ENCODE measurements at regions not wholly inside any gene's neighbourhood (a gene's known extent, or its start where the extent isn't known, plus 50 kb on each side); places are given as distances from the start of the nearest gene placed in this dataset.

DNA sequence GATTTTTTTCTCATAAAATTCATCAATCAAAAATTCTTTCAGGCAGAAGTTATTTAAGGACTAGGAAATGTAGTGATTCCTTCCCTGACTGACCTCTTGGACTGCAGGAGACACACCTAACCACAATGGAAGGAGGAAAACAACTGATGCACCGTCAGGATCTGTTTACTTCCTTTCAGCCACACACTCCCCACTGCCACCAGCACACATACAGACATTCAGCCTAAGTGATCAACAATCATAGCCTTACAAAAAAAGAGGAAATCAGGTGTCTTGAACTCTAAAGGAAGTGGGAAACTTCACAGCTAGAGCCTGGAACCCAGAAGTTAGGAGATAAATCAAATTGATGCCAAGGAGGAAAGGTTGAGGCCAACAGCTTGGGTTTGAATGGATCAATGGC, 213.5 kb upstream of the ACVR2A start:
- FAIRE-seq (no peak), DNase-seq (ENCODE audit: low read depth) (no peak)
- no peak overlapping the region for H3K27ac ChIP-seq (ENCODE audit: low read depth, low read length)
- no peak for TF ChIP-seq EZH2 (IDR thresholded peaks at IDR 0.05; ENCODE audit: insufficient read depth, low read length)
- TF ChIP-seq CTCF (IDR thresholded peaks at IDR 0.05; ENCODE audit: insufficient read depth, low read depth, low read length): no peak
- H3K79me2 ChIP-seq (ENCODE audit: insufficient read depth, low read length): no peaks in the 10 kb centered on the region
- Mint-ChIP-seq H3K27me3 (ENCODE audit: low read depth, unreplicated experiment) (no peaks in the 10 kb centered on the region), H3K4me3 (ENCODE audit: unreplicated experiment) (no peak overlapping the region), H3K27ac (ENCODE audit: unreplicated experiment) (no peak overlapping the region), H3K36me3 (ENCODE audit: low read depth, unreplicated experiment) (no peaks in the 10 kb centered on the region), H3K4me1 (ENCODE audit: low read depth, unreplicated experiment) (peaks cover 21% of the 10 kb centered on the region), H3K9me3 (ENCODE audit: unreplicated experiment) (no peaks in the 10 kb centered on the region)
- H3K36me3 ChIP-seq (ENCODE audit: insufficient read depth, low read length): no peaks in the 10 kb centered on the region
- H3K4me3 ChIP-seq (ENCODE audit: insufficient read depth, low read depth, low read length): no peak overlapping the region
- no peaks in the 10 kb centered on the region for H3K9me3 ChIP-seq (ENCODE audit: insufficient read depth, low read depth, low read length)
- peaks cover 9% of the 10 kb centered on the region for H3K4me1 ChIP-seq (ENCODE audit: insufficient read depth, low read length)
- H3K9ac ChIP-seq (ENCODE audit: low read length): no peak overlapping the region
- no peak overlapping the region for H2AFZ ChIP-seq (ENCODE audit: low read depth, low read length)
- H3K27me3 ChIP-seq (ENCODE audit: insufficient read depth, low read length): no peaks in the 10 kb centered on the region
- no peak overlapping the region for H3K4me2 ChIP-seq (ENCODE audit: low read length)
- no peaks in the 10 kb centered on the region for H4K20me1 ChIP-seq (ENCODE audit: insufficient read depth, low read length)

GRCh38 chr2:147630585-147630984, 214.2 kb upstream of the ACVR2A start:
- no peaks in the 10 kb centered on the region for H3K9me3 ChIP-seq (ENCODE audit: insufficient read depth, low read depth, low read length)
- H3K27ac Mint-ChIP-seq (ENCODE audit: unreplicated experiment): no peak overlapping the region
- FAIRE-seq (no peak), DNase-seq (ENCODE audit: low read depth) (peak; percentile 27)
- peaks cover 15% of the 10 kb centered on the region for H3K4me1 Mint-ChIP-seq (ENCODE audit: low read depth, unreplicated experiment)
- no peak overlapping the region for H3K4me2 ChIP-seq (ENCODE audit: low read length)
- peaks cover 2% of the 10 kb centered on the region for H3K4me1 ChIP-seq (ENCODE audit: insufficient read depth, low read length)
- no peaks in the 10 kb centered on the region for H3K27me3 Mint-ChIP-seq (ENCODE audit: low read depth, unreplicated experiment)
- H3K36me3 ChIP-seq (ENCODE audit: insufficient read depth, low read length): no peaks in the 10 kb centered on the region
- H3K4me3 Mint-ChIP-seq (ENCODE audit: unreplicated experiment): no peak overlapping the region
- no peaks in the 10 kb centered on the region for H3K79me2 ChIP-seq (ENCODE audit: insufficient read depth, low read length)
- no peaks in the 10 kb centered on the region for H4K20me1 ChIP-seq (ENCODE audit: insufficient read depth, low read length)
- H3K4me3 ChIP-seq (ENCODE audit: insufficient read depth, low read depth, low read length): no peak overlapping the region
- H3K36me3 Mint-ChIP-seq (ENCODE audit: low read depth, unreplicated experiment): no peaks in the 10 kb centered on the region
- no peaks in the 10 kb centered on the region for H3K27me3 ChIP-seq (ENCODE audit: insufficient read depth, low read length)
- no peak overlapping the region for H3K27ac ChIP-seq (ENCODE audit: low read depth, low read length)
- no peaks in the 10 kb centered on the region for H3K9me3 Mint-ChIP-seq (ENCODE audit: unreplicated experiment)
- TF ChIP-seq EZH2 (IDR thresholded peaks at IDR 0.05; ENCODE audit: insufficient read depth, low read length) (no peak), CTCF (IDR thresholded peaks at IDR 0.05; ENCODE audit: insufficient read depth, low read depth, low read length) (no peak)
- H2AFZ ChIP-seq (ENCODE audit: low read depth, low read length): no peak overlapping the region
- H3K9ac ChIP-seq (ENCODE audit: low read length): no peak overlapping the region

DNA sequence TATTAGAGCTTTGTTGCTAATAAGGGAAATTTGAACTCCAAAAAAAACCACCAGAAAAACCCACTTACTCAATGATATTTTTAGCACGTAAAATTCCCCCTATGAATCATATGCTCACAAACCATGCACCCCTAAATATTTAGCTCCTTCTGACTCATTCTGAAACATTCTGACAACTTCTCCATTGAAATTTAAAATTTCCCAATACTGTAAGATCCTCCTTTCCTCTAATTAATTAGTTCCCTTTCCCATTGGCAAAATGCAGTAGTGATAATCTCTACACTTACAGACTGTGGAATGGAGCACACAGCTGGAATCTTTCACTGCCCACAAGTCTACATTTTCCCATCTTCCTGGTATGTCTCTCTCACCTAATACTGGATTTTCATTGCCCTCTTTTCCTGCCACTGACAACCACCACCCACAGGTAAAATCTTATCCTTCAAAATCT, 215.8 kb upstream of the ACVR2A start:
- no peak overlapping the region for H3K27ac ChIP-seq (ENCODE audit: low read depth, low read length)
- Mint-ChIP-seq H3K4me3 (ENCODE audit: unreplicated experiment) (no peak overlapping the region), H3K9me3 (ENCODE audit: unreplicated experiment) (no peaks in the 10 kb centered on the region), H3K36me3 (ENCODE audit: low read depth, unreplicated experiment) (no peaks in the 10 kb centered on the region), H3K4me1 (ENCODE audit: low read depth, unreplicated experiment) (peaks cover 12% of the 10 kb centered on the region), H3K27ac (ENCODE audit: unreplicated experiment) (no peak overlapping the region), H3K27me3 (ENCODE audit: low read depth, unreplicated experiment) (no peaks in the 10 kb centered on the region)
- H3K9ac ChIP-seq (ENCODE audit: low read length): no peak overlapping the region
- no peak overlapping the region for H2AFZ ChIP-seq (ENCODE audit: low read depth, low read length)
- no peaks in the 10 kb centered on the region for H3K36me3 ChIP-seq (ENCODE audit: insufficient read depth, low read length)
- DNase-seq (ENCODE audit: low read depth): peak; percentile 41
- H3K4me3 ChIP-seq (ENCODE audit: insufficient read depth, low read depth, low read length): no peak overlapping the region
- H3K4me2 ChIP-seq (ENCODE audit: low read length): no peak overlapping the region
- no peaks in the 10 kb centered on the region for H3K79me2 ChIP-seq (ENCODE audit: insufficient read depth, low read length)
- no peaks in the 10 kb centered on the region for H3K9me3 ChIP-seq (ENCODE audit: insufficient read depth, low read depth, low read length)
- FAIRE-seq: no peak
- H3K4me1 ChIP-seq (ENCODE audit: insufficient read depth, low read length): no peaks in the 10 kb centered on the region
- no peaks in the 10 kb centered on the region for H4K20me1 ChIP-seq (ENCODE audit: insufficient read depth, low read length)
- TF ChIP-seq CTCF (IDR thresholded peaks at IDR 0.05; ENCODE audit: insufficient read depth, low read depth, low read length): no peak
- TF ChIP-seq EZH2 (IDR thresholded peaks at IDR 0.05; ENCODE audit: insufficient read depth, low read length): no peak
- H3K27me3 ChIP-seq (ENCODE audit: insufficient read depth, low read length): no peaks in the 10 kb centered on the region

All from astrocyte (in vitro differentiated cells and primary cell).